HG03159 (cell line): ENCODE measurements at regions not wholly inside any gene's neighbourhood (a gene's known extent, or its start where the extent isn't known, plus 50 kb on each side); places are given as distances from the start of the nearest gene placed in this dataset.
"Not testable (repeated sequence)": the region's sequence is repeated elsewhere in the genome, so short reads cannot be mapped to it uniquely, and the experiment has no call there.

ENCODE experiments used
- ATAC-seq: cut with Tn5 transposase; IDR thresholded peaks from one replicate; pipeline ENCODE4 v1.9.1; 2021; ENCODE audit warnings: mild to moderate bottlenecking, moderate library complexity; ENCODE audit not compliant: unreplicated experiment

DNA sequence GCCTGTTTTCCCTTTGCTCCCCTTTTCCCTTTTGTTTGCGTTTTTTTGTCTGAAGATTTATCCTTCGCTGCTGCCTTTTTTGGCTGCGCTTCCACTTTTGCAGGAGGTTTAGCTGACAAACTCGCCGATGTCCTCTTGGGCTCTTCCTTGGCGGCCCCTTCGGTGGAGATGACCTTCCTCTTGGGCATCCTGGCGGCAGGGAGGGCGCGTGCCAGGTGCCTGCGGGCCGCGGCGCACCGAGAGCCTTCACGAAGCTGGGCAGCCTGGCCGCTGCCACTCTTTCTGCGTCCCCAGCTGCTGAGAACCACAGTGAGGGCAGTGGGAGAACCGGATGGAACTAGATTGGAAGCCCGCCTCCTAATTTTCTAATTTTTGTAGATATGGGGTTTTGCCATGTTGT lies 197.1 kb upstream of the C2CD4B start:
- ATAC-seq = no peak

DNA sequence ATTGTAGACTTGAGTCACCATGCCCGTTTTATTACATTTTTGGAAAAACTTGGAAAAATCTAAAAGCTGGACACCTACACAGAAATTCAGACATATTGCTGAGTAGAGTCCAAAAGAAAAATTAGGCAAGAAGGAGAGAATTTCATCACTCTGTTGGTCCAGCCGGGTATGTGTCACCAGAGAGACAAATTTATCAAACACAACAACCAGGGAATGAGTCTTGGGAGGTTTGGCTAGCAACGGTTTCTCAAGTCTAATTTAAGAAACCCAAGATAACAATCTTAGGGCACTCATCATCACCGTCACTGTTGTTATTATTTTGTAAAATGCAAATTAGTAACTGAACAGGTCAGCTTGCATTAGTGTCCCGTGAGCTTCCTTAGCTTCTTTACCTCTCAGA lies 197.5 kb upstream of the C2CD4B start:
- no peak for ATAC-seq

DNA sequence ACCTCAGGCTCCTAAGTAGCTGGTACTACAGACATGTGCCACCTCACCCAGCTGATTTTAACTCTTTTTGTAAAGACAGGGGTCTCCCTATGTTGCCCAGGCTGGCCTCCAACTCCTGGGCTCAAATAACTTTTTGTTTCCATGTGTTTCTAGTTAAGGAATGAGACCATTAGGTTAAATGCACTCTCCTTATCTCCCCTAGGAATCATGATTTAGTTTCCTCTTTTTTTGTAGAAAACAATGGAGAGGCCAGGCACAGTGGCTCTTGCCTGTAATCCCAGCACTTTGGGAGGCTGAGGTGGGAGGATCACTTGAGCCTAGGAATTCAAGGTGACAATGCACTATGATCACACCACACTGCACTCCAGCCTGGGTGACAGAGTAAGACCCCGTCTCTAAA lies 198.8 kb upstream of the C2CD4B start:
- no peak for ATAC-seq

DNA sequence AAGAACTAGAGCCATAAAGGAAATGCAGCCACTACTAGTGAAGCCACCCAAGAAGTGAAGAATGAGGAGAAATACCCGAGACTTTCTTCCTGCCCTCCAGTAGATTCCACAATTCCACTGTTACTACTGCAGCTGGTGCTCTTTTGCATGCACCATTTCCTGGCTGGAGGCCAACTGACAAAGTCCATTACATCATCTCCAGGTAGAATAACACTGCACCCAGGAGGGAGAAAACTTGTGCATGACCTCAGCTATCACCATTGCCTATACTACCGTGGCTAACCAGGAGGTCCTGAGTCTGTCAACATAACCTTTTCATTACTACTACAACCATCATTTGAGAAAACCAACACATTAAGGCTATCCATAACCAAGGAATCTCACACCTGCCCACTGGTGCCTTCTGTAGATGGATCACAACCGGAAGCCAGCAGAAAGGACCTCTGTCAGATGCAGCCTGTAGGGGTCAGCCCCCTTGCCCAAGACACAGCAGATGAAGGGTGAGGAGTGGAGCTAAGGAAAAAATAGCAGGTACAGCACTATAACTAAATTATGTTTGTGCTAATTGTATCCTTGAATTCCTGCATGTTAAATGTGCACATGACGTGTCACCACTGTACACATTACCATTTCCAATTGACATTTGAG lies 200.8 kb upstream of the C2CD4B start:
- ATAC-seq = no peak

DNA sequence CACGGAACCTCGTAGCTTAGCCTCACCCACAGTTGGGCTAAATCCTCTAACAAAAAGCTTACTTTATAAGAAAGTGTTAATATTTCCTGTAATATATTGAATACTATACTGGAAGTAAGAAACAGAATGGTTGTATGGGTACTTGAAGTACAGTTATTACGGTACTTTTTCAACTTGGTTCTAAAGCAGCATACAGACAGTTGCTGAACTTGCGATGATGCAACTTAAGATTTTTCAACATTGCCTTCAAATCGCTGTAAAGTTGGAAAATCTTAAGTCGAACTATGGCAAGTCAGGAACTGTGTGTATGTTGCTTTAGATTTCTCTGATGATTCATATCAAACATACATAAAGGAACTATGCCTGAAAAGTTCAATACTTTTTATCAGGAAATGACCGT lies 204.4 kb upstream of the C2CD4B start:
- ATAC-seq = no peak

DNA sequence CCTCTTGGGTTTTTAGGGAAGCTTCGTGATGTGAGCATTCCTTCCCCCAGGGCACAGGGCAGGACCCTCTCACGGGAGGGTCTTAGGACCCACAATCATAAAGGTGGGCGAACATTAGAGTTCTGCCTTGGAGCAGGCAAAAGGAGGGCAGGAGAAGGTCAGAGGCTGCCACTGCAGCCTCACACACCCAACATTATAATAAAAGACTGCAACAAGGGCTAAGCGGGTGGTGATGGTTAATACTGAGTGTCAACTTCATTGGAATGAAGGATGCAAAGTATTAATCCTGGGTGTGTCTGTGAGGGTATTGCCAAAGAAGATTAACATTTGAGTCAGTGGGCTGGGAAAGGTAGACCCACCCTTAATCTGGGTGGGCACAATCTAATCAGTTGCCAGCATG lies 206.6 kb upstream of the C2CD4B start:
- ATAC-seq = not testable (repeated sequence)

DNA sequence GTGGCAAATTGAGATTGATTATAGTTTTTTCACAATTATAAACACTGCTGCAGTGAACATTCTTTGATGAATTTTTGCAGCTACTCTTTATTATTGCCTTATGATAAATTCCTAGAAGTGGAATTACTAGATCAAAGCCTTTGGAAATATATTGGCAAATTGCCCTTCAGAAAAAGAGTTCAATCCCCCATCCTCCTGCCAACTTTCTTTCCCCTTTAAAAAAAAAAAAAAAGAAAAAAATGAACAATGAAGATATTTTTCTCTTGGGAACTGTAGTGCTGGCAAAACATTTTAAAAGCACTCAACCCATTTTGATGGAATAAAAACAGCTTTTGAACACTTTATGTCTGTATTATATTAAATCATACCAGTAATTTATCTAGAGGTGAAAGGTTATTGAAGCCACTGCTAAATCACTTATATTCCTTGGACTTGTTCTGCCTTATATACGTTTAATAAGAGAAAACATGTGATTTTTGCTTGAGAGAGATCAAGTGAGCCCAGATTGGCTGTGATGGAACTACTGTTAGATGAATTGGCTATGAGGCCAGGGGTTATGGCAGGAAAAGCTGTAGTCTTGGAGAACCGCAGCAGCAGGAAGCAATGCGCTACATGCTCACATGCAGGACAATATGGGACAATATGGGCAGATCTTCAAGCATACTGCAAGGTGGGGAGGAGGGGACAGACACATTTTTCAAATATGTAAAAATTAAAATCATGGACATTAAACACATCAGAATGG lies 212.8 kb upstream of the C2CD4B start:
- ATAC-seq = no peak

DNA sequence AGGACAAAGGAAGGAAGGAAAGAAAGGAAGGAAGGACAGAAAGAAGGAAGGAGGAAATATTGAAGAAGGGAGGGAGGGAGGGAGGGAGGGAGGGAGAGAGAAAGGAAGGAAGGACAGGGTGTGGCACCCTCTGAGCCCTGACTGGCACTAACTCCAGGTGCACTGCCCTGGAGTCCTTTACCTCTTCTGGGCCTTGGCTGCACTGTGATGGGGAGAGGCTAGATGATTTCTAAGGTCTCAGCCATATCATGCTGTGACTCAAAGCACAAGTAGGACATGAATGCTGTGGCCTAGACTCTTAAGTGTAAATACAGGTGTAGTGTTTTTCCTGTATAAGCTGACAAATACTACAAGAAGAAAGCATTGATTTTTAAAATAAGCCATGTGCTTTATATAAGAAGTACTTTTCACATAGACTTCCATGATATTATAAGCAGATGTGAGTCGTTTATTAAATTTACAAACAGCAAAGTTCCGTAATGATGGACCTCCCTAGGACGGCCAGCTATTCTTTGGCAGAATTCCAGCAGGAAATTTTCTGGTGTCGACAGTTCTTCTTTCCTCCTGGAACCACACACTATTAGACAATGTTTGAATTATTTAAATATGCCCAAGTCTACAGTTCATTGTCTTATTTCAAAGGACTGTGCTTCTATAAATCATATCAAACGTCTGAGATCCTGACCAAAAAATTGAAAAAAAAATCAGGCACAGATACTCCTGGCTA lies 213.8 kb upstream of the C2CD4B start:
- ATAC-seq = no peak

DNA sequence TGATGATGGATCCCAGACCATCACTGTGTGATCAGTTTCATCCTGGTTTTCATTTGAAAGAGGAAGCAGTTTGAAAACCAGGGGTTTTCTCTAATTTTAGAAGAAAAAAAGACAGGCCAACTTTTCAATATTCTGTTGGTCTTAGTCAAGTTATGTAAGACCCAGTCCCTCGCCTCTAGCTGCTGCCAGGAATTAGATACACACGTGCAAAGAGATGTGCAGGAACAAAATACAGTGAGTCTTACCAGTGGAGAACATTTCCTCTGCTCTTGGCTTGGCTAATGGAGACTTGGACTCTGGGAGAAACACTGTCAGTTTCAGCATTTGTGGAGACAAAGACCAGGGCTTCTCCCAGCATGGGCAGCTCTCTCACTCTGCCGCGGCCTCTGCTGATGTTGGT lies 214.9 kb upstream of the C2CD4B start:
- no peak for ATAC-seq

DNA sequence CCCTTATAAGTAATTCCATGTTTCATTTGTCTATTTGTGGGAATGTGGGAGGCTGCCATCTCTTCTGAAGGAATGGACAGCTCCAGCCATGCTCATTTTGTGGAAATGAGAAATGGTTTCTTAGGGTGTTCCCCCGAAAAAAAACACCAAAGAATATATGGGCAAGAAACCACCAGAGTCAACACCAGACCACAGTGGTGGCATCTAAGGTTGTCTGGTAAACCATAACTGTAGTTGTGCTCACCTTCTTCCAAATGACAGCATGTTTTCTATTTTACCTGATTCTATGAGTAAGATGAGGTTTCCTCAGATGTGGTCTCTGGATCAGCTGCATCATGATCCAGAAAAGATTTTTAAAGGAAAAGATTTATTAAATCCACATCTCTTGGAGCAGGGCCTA lies 217.0 kb upstream of the C2CD4B start:
- no peak for ATAC-seq

DNA sequence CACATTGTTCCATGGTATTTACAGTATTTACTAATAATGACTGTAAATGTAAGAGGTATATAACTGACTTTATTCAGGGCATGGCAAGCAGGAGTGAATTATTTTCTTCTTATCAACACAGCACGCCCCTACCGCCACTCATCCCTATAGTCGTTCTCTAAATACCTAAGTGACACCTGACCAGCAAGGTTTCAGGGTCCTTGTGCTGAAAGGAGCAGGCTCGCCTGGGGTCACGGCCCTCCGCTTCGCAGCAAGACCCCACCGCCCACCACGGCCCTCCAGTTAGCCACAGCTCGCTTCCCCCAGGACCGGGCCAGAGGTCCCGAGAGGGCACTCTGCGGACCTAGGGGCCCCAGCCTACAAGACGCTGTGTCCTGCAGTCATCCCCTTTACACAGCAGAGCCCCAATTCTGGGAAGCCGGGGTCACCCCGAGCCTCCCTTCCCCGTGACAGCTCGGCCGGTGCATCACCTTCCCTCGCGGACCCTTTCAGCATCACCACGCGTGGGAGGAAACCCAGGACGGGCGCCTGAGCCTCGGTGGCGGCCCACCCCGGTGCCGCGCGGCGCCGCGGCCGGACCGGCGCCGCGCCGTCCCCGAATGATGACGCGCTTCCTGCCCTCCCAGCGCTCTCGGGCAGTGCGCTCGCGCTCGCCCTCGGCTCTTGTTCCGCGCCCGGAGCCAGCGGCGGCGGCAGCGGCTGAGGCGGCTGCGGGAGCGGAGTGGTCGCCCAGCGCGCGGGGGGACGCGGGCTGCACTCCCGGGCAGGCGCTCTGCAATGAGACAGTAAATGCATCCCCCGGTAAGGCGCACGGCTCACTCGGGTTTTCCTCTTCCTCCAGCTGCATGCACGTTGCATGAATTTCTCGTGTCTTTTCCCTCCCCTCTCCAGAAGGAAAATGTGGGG lies 225.1 kb upstream of the C2CD4B start, which contains the start of gene TLN2:
TSS of gene TLN2 (plus strand) at position 666 of the 906 bp plus-strand sequence.
- ATAC-seq = peak; percentile 92

DNA sequence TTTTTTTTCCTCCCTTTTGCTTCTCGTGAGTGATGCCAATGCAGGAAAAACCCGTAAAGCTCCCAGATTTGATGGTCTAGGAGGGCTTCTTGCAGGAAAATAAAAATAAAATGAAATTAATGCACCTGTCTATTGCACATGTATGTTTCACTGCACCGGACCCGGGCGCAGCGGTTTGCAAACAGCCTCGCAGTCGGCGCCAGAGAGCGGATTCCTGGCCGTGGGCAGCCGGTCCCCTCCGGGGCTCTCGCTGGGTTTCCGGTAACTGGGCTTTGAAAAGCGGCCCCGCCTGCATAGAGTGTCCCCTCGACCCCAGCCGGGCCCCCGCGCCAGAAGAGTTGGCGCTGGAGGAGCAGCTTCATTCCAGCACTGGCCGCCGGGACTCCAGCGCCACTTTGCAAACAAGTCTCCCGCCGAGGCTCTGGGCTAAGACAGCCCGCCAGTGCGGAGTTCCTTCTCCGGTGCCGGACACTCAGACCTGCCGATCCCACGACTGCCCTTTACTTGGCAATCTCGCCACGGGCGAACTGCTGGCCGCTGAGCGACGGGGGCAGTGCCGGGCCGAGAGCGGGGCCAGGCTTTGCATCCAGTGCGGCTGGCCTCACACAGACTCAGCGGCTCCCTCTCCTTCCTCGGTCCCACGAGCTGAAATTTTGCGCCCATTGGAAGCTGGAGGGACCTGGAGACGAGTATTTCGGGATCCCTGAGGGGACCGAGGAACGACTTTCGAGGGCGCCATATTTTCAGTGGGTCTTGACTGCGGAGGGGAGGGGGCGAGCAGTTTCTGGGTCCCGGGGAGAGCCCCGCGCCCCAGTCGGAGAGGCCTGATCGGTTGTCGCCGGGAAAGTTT lies 225.9 kb upstream of the C2CD4B start:
- ATAC-seq = peak; percentile 35

DNA sequence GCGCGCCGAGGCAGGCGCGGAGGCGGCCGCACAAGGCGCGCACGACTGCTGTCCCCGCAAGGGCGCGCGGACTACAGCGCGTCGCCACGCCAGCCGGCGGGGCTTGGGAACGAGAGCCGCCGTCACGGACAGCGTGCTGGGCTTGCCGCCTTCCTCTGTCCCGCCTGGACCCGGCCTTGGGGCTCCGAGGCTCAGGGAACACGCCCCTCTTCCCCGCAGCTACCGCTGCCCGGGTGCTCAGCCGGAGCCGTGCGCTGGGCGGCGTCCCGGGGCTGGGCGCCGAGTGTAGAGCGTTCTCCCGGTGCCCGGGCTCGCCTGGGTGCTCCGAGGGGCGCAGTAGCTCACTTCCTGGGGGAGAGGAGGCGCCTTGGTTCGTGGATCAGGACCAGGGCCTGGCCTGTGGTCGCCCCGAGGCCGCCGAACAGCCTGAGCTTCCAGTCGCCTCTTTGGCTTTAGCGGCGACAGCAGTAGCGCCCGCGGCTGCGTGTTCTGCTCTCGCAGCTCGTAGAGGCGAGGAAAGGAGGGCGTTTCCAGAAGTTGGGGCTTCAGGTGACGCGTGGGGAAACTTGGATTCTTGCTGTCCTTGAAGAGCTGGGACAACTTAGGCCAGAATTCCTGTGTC lies 226.7 kb upstream of the C2CD4B start:
- ATAC-seq = no peak

DNA sequence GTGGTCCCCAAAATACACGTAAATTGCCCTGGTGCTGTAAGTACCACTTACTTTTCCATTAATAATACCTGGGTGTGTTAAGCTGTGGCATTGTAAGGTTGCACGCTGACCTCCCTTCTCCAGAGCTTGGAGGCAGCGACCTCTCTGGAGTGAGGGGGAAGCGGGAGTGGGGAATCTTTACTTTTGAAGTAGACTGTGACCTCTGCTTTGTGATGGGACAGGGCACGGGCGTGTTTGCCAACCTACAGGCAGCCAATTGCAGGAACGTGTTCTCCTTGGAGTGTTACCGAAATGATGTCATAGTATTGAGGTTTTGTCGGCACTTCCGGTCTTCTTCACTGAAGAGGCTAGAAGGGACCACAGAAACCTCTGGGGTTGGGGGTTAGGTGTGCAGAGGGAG lies 227.3 kb upstream of the C2CD4B start:
- no peak for ATAC-seq

DNA sequence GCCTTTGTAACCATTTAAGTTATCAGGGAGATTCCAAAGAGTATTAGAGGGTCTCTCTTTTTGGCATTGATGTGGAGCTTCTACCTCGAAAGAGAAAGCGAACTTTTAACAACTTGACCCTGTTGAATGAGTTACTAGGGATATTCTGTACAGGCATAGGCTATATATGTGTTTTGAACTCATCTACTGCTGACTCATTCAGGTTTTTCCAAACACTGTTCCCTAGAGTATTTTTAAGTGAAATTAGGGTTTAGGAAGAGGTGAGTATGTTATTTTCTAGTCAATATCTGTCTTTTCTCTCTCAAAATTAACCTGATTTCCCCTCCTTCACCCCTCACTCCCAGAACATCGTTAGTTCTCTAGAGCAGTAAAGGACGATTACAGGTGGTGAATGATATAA lies 228.1 kb upstream of the C2CD4B start:
- ATAC-seq = no peak

DNA sequence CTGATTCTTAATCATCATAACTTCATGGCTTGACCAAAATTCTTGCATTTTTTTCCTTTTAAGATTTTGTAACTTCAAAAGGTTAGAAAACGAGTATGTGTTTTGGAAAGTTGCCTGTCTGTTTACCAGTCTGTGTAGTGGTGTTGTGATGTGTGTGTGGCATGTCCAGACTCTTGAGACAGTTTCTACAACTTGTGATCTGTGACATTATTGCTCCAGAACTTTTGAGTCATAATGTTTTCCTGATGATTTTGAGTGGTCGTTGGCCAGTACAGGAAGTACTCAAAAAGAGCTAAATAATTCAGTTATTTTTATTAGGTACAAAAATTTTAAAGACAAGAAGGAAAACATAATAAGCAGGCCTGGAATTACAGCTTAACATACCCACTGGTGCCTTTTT lies 229.0 kb upstream of the C2CD4B start:
- ATAC-seq = no peak

DNA sequence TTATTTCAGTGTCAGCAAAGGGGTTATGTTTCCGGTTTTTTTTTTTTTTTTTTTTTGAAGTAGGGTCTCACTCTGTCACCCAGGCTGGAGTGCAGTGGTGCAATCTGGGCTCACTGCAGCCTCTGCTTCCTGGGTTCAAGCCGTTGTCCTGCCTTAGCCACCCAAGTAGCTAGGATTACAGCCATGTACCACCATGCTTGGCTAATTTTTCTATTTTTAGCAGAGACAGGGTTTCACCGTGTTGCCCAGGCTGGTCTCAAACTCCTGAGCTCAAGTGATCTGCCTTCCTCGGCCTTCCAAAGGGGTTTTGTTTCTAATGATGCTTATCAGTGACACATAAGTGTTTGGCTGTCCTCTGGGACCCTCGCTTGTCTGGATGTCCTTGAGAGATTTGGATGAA lies 235.7 kb upstream of the C2CD4B start:
- no peak for ATAC-seq

DNA sequence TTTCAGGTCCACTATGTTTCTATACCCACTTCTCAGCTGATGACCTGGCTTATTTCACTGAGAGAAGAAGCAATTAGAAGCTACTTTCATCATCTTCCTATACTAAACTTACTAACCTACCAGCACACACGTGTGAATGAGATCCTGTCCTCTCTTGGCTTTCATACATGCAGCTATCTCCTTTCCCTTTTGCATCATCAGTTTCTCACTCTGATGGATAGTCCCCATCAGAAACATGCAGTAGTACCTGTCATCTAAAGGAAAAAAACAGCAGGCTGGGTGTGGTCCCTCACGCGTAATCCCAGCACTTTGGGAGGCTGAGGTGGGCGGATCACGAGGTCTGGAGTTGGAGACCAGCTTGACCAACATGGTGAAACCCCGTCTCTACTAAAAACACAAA lies 237.6 kb upstream of the C2CD4B start:
- no peak for ATAC-seq

DNA sequence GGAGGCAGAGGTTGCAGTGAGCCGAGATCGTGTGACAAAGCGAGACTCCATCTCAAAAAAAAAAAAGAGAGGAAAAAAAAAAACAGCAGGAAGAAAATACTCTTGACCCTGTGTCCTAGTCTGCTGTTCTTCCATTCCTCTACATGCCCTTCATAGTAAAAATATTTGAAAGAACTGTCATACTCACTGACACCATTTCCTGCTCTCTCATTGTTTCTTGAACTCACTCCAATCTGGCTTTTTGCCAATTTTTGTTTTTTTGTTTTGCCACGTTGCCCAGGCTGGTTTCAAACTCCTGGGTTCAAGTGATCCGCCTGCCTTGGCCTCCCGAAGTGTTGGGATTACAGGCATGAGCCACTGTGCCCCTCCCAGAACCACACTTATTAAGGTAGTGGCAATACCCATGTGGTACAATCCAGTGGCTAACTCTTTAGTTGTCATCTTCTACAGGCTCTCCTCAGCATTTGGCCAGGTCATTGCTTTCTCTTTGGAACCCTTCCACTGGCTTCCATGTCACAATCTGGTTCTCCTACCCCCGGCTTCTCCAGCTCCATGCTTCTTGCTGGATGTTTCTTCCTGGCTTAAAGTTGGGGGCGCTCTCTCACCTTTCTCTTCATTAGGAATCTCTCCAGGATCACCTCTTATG lies 238.2 kb upstream of the C2CD4B start:
- ATAC-seq = no peak
